ACHN (cell line): ENCODE measurements at regions not wholly inside any gene's neighbourhood (a gene's known extent, or its start where the extent isn't known, plus 50 kb on each side); places are given as distances from the start of the nearest gene placed in this dataset.
"Not testable (repeated sequence)": the region's sequence is repeated elsewhere in the genome, so short reads cannot be mapped to it uniquely, and the experiment has no call there.

ENCODE experiments used
- DNase-seq: peaks from one replicate; pipeline ENCODE4 v3.0.0-alpha.2; 2015
- in situ Hi-C: cut with HindIII; loops from 2 replicates; pipeline ENCODE4 v1.10.0; 2017; ENCODE audit warnings: low sequenced_read_pairs, low pct_ligation_motif_present, low pct_unique_long_range_greater_than_20kb

- in situ Hi-C loops: no loop called here
- no peak for DNase-seq
Measured at GRCh38 chr19:28701491-28701890, 511.5 kb downstream of the UQCRFS1 start.

GRCh38 chr19:28700176-28700575 lies 512.8 kb downstream of the UQCRFS1 start:
- no peak for DNase-seq
- in situ Hi-C loops: no loop called here

GRCh38 chr19:28697308-28697707 lies 515.6 kb downstream of the UQCRFS1 start:
- in situ Hi-C loops: no loop called here
- DNase-seq: no peak

GRCh38 chr19:28694812-28695211 lies 518.1 kb downstream of the UQCRFS1 start:
- no peak for DNase-seq
- in situ Hi-C loops: no loop called here

- DNase-seq: no peak
- in situ Hi-C loops: no loop called here
Measured at GRCh38 chr19:28691683-28692082, 521.3 kb downstream of the UQCRFS1 start.

GRCh38 chr19:28689464-28689863 lies 523.5 kb downstream of the UQCRFS1 start:
- in situ Hi-C loops, DNase-seq: not testable (repeated sequence)

GRCh38 chr19:28687296-28687695 lies 525.7 kb downstream of the UQCRFS1 start:
- in situ Hi-C loops: no loop called here

GRCh38 chr19:28686756-28687155 lies 526.2 kb downstream of the UQCRFS1 start:
- in situ Hi-C loops: no loop called here
- DNase-seq: no peak

More at GRCh38 chr19:28687296-28687695, 525.7 kb downstream of the UQCRFS1 start:
- no peak for DNase-seq

- in situ Hi-C loops: no loop called here
- DNase-seq: no peak
Measured at GRCh38 chr19:28685802-28686201, 527.1 kb downstream of the UQCRFS1 start.

GRCh38 chr19:28685077-28685476 lies 527.9 kb downstream of the UQCRFS1 start:
- in situ Hi-C loops: not testable (repeated sequence)

GRCh38 chr19:28680111-28680510 lies 532.8 kb downstream of the UQCRFS1 start:
- in situ Hi-C loops: no loop called here
- DNase-seq: no peak

More at GRCh38 chr19:28685077-28685476, 527.9 kb downstream of the UQCRFS1 start:
- DNase-seq: not testable (repeated sequence)

- no peak for DNase-seq
- in situ Hi-C loops: no loop called here
Measured at GRCh38 chr19:28670836-28671235, 542.1 kb downstream of the UQCRFS1 start.

GRCh38 chr19:28669804-28670203 lies 543.1 kb downstream of the UQCRFS1 start:
- in situ Hi-C loops: no loop called here
- no peak for DNase-seq

- no peak for DNase-seq
- in situ Hi-C loops: no loop called here
Measured at GRCh38 chr19:28667348-28667977, 545.5 kb downstream of the UQCRFS1 start.

GRCh38 chr19:28665748-28666147 lies 547.2 kb downstream of the UQCRFS1 start:
- DNase-seq: no peak

GRCh38 chr19:28656644-28657043 lies 556.3 kb downstream of the UQCRFS1 start:
- no peak for DNase-seq
- in situ Hi-C loops: no loop called here

More at GRCh38 chr19:28665748-28666147, 547.2 kb downstream of the UQCRFS1 start:
- in situ Hi-C loops: no loop called here

- no peak for DNase-seq
- in situ Hi-C loops: no loop called here
Measured at GRCh38 chr19:28655054-28655453, 557.9 kb downstream of the UQCRFS1 start.

- no peak for DNase-seq
- in situ Hi-C loops: no loop called here
Measured at GRCh38 chr19:28652765-28653164, 560.2 kb downstream of the UQCRFS1 start.

- in situ Hi-C loops: no loop called here
Measured at GRCh38 chr19:28646629-28647028, 566.3 kb downstream of the UQCRFS1 start.

GRCh38 chr19:28644169-28644775 lies 568.7 kb downstream of the UQCRFS1 start:
- DNase-seq: no peak
- in situ Hi-C loops: no loop called here

More at GRCh38 chr19:28646629-28647028, 566.3 kb downstream of the UQCRFS1 start:
- no peak for DNase-seq
